SK-N-SH treated with all-trans-retinoic acid at 6 μM for 48 hours (cell line): ENCODE measurements at regions not wholly inside any gene's neighbourhood (a gene's known extent, or its start where the extent isn't known, plus 50 kb on each side); places are given as distances from the start of the nearest gene placed in this dataset.

ENCODE experiments used
- ATAC-seq: fragments of 200-7000 bp; cut with Tn5 transposase; 3 replicates; pipeline ENCODE4 v1.9.1; 2020; ENCODE audit warnings: mild to moderate bottlenecking, moderate library complexity
- ARNTL ChIP-seq: fragments of 450-650 bp; formaldehyde crosslinking; IDR thresholded peaks from 2 replicates; pipeline ENCODE4 v1.5.0; 2020; ENCODE audit warnings: low read depth, mild to moderate bottlenecking, moderate library complexity, borderline replicate concordance
- BACH2 ChIP-seq: fragments of 250-450 bp; sonication (Bioruptor Pico); IDR thresholded peaks from 2 replicates; pipeline ENCODE4 v1.9.0; 2021; ENCODE audit warnings: mild to moderate bottlenecking, borderline replicate concordance
- CSDC2 ChIP-seq: fragments of 250-450 bp; sonication (Bioruptor Pico); IDR thresholded peaks from 2 replicates; pipeline ENCODE4 v1.5.0; 2020; ENCODE audit warnings: mild to moderate bottlenecking, moderate library complexity
- ESRRG ChIP-seq: fragments of 250-450 bp; sonication (Bioruptor Pico); IDR thresholded peaks from 2 replicates; pipeline ENCODE4 v1.6.1; 2021; ENCODE audit warnings: mild to moderate bottlenecking
- GLIS3 ChIP-seq: fragments of 250-450 bp; sonication (Bioruptor Pico); IDR thresholded peaks from 2 replicates; pipeline ENCODE4 v1.5.0; 2020; ENCODE audit warnings: mild to moderate bottlenecking, moderate library complexity
- ISL1 ChIP-seq: fragments of 250-450 bp; sonication (Bioruptor Pico); IDR thresholded peaks from 2 replicates; pipeline ENCODE4 v2.1.2; 2022; ENCODE audit warnings: mild to moderate bottlenecking, moderate library complexity
- OSR1 ChIP-seq: fragments of 250-450 bp; sonication (Bioruptor Pico); IDR thresholded peaks from 2 replicates; pipeline ENCODE4 v1.8.0; 2022; ENCODE audit warnings: moderate library complexity, mild to moderate bottlenecking, inconsistent platforms
- PATZ1 ChIP-seq: fragments of 250-450 bp; sonication (Bioruptor Pico); IDR thresholded peaks from 2 replicates; pipeline ENCODE4 v1.8.0; 2020; ENCODE audit warnings: mild to moderate bottlenecking, moderate library complexity, borderline replicate concordance
- POU6F1 ChIP-seq: fragments of 250-450 bp; sonication (Bioruptor Pico); IDR thresholded peaks from 2 replicates; pipeline ENCODE4 v1.8.0; 2021; ENCODE audit warnings: low read depth, mild to moderate bottlenecking, moderate library complexity, borderline replicate concordance
- PPARA ChIP-seq: fragments of 250-450 bp; sonication (Bioruptor Pico); IDR thresholded peaks from 2 replicates; pipeline ENCODE4 v1.5.0; 2020; ENCODE audit warnings: mild to moderate bottlenecking, borderline replicate concordance
- RARB ChIP-seq: fragments of 250-450 bp; sonication (Bioruptor Pico); IDR thresholded peaks from 2 replicates; pipeline ENCODE4 v1.8.0; 2021; ENCODE audit warnings: mild to moderate bottlenecking, moderate library complexity
- TCF4 ChIP-seq: fragments of 250-450 bp; sonication (Bioruptor Pico); IDR thresholded peaks from 2 replicates; pipeline ENCODE4 v1.8.0; 2021; ENCODE audit warnings: mild to moderate bottlenecking, moderate library complexity, borderline replicate concordance
- TSHZ2 ChIP-seq: fragments of 250-450 bp; sonication (Bioruptor Pico); IDR thresholded peaks from 2 replicates; pipeline ENCODE4 v1.5.0; 2020; ENCODE audit warnings: mild to moderate bottlenecking, moderate library complexity
- ZFP30 ChIP-seq: fragments of 450-650 bp; formaldehyde crosslinking; IDR thresholded peaks from 2 replicates; pipeline ENCODE4 v1.5.0; 2022; ENCODE audit warnings: mild to moderate bottlenecking, moderate library complexity
- ZNF565 ChIP-seq: fragments of 450-650 bp; formaldehyde crosslinking; conservative IDR thresholded peaks from 2 replicates; pipeline ENCODE4 v1.5.0; 2020; ENCODE audit warnings: low read depth, mild to moderate bottlenecking, moderate library complexity
- ZNF70 ChIP-seq: fragments of 450-650 bp; formaldehyde crosslinking; IDR thresholded peaks from 2 replicates; pipeline ENCODE4 v1.5.0; 2020; ENCODE audit warnings: mild to moderate bottlenecking, moderate library complexity
- TF ChIP-seq, protein P1 (sequence below): fragments of 250-450 bp; sonication (Bioruptor Pico); IDR thresholded peaks from 2 replicates; pipeline ENCODE4 v1.5.1; 2020; ENCODE audit warnings: low read depth, mild to moderate bottlenecking, moderate library complexity

DNA sequence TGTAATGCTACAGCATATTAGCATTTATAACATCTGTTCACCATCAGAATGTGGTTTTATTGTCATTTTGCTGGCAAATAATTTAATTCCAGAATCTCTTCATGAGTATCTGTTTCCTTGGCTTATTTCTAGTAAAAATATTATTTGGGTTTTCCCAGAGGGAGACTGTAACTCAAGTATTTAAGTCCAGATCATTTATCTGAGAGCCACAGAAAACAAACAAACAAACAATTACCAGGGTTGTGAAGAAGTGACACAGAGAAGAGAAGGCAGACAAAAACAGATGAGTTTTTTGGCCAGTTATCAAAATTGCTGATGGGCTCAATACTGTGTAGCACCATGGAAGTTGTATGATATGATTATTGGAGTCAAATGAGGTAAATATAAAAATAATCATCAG lies 515.1 kb downstream of the TECRL start:
- TF ChIP-seq OSR1 (CRISPR knock-in tag) (no peak), ARNTL (CRISPR knock-in tag) (no peak), ISL1 (CRISPR knock-in tag) (no peak), GLIS3 (CRISPR knock-in tag) (no peak), ZFP30 (CRISPR knock-in tag) (no peak), BACH2 (CRISPR knock-in tag) (no peak), CSDC2 (CRISPR knock-in tag) (no peak), PATZ1 (CRISPR knock-in tag) (no peak), ZNF565 (CRISPR knock-in tag) (no peak), ZNF70 (no peak), POU6F1 (CRISPR knock-in tag) (no peak), PPARA (CRISPR knock-in tag) (no peak), TSHZ2 (CRISPR knock-in tag) (no peak), TCF4 (CRISPR knock-in tag) (no peak)
- TF ChIP-seq, protein P1, sequence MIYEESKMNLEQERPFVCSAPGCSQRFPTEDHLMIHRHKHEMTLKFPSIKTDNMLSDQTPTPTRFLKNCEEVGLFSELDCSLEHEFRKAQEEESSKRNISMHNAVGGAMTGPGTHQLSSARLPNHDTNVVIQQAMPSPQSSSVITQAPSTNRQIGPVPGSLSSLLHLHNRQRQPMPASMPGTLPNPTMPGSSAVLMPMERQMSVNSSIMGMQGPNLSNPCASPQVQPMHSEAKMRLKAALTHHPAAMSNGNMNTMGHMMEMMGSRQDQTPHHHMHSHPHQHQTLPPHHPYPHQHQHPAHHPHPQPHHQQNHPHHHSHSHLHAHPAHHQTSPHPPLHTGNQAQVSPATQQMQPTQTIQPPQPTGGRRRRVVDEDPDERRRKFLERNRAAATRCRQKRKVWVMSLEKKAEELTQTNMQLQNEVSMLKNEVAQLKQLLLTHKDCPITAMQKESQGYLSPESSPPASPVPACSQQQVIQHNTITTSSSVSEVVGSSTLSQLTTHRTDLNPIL (CRISPR knock-in tag): no peak
- TF ChIP-seq, all 23 proteins: peak for 0
- ATAC-seq: no peak

DNA sequence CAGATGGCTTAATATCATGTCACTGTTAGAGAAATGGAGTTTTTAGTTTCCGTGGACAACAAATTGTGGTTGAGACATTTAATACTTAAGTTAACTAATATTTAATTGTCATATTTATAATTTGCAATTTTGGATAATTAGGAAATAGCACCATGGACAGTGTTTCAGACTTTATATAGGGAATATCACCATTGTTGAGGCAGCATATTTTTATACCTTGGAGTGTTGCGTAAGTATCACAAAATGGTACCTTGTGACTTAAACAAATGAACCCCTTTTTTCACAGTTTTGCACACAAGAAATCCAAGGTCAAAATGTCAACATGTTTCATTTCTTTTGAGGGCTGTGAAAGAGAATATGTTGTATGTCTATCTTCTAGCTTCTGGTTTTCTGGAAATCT lies 539.9 kb downstream of the TECRL start:
- TF ChIP-seq ESRRG (CRISPR knock-in tag) (no peak), POU6F1 (CRISPR knock-in tag) (no peak), ARNTL (CRISPR knock-in tag) (no peak), CSDC2 (CRISPR knock-in tag) (no peak)
- no peak for ATAC-seq

DNA sequence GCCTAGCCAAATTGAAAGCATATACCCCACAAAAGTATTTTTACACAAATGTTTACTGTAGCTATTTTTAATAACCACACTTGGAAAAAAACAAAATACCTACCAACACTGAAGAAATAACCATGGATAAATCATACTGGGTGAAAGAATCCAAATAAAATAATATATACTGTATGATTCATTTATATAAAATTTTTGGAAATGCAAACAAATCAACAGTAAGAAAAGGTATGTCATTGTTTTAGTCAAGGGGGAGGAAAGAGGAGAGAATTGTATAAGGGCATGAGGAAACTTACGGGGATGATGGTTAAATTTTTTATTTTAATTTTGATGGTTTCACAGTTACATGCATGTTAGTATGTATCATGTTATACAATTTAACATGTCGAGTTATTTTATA lies 557.8 kb downstream of the TECRL start:
- no peak for ATAC-seq
- TF ChIP-seq GLIS3 (CRISPR knock-in tag) (no peak), TSHZ2 (CRISPR knock-in tag) (no peak), PPARA (CRISPR knock-in tag) (no peak), ZNF565 (CRISPR knock-in tag) (no peak), ZFP30 (CRISPR knock-in tag) (no peak), RARB (CRISPR knock-in tag) (no peak), ZNF70 (no peak), ESRRG (CRISPR knock-in tag) (no peak), POU6F1 (CRISPR knock-in tag) (no peak), BACH2 (CRISPR knock-in tag) (no peak), OSR1 (CRISPR knock-in tag) (no peak), PATZ1 (CRISPR knock-in tag) (no peak), ARNTL (CRISPR knock-in tag) (no peak)
- TF ChIP-seq, protein P1 (CRISPR knock-in tag): no peak
